ENCODE measurements at regions not wholly inside any gene's neighbourhood (a gene's known extent, or its start where the extent isn't known, plus 50 kb on each side); places are given as distances from the start of the nearest gene placed in this dataset.

DNA sequence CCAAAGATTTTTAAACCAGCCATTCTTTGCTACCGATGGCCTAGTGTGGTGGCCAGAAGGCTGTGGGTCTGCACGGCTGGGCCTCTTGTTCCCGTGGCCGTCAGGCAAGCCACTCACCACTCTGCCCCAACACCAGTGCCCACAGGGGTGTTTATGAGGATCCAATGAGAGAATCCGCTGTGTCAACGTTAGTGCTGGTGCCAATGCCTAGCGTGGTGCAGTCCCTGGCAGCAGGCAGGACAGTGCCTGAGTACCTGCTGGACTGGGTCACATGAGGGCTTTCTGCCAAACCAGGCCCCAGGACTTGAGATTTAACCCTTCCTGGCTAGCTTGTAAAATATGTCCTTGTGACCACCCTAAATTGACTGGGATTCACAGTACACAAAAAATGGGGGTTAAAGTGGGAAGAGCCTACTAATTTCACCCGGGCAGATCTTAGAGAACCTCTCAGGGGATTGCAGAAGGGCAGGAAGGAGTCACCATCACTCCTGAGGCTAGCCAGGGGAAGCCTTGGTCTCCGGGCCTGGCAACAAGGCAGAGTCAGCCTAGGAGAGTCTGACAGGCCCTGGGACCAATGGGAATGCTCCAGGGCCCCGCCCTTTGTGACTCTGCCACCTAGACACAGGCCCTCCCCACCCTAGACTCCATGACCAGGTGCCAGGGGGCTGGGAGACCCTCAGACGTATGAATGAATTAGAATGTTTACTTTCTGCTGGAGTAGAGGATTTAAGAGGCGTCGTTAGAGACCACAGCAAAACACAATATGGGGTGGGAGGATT is 63.2 kb upstream of the FSTL4 start:
- no peaks in the 10 kb centered on the region for H3K9me3 ChIP-seq (ENCODE audit: severe bottlenecking)
- TF ChIP-seq, protein P1, sequence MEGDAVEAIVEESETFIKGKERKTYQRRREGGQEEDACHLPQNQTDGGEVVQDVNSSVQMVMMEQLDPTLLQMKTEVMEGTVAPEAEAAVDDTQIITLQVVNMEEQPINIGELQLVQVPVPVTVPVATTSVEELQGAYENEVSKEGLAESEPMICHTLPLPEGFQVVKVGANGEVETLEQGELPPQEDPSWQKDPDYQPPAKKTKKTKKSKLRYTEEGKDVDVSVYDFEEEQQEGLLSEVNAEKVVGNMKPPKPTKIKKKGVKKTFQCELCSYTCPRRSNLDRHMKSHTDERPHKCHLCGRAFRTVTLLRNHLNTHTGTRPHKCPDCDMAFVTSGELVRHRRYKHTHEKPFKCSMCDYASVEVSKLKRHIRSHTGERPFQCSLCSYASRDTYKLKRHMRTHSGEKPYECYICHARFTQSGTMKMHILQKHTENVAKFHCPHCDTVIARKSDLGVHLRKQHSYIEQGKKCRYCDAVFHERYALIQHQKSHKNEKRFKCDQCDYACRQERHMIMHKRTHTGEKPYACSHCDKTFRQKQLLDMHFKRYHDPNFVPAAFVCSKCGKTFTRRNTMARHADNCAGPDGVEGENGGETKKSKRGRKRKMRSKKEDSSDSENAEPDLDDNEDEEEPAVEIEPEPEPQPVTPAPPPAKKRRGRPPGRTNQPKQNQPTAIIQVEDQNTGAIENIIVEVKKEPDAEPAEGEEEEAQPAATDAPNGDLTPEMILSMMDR (IDR thresholded peaks at IDR 0.05; ENCODE audit: poor library complexity, severe bottlenecking), result no peak
- H3K27me3 ChIP-seq (ENCODE audit: insufficient read depth, poor library complexity, severe bottlenecking), result no peaks in the 10 kb centered on the region
- ATAC-seq (ENCODE audit: low read depth) (no peak), DNase-seq (ENCODE audit: low spot score) (no peak)
- no peak overlapping the region for H3K27ac ChIP-seq (ENCODE audit: poor library complexity, severe bottlenecking)
- H3K4me3 ChIP-seq (ENCODE audit: severe bottlenecking), result no peak overlapping the region
- no peaks in the 10 kb centered on the region for H3K36me3 ChIP-seq (ENCODE audit: low read depth)
- no peaks in the 10 kb centered on the region for H3K4me1 ChIP-seq (ENCODE audit: insufficient read depth, poor library complexity, severe bottlenecking)

DNA sequence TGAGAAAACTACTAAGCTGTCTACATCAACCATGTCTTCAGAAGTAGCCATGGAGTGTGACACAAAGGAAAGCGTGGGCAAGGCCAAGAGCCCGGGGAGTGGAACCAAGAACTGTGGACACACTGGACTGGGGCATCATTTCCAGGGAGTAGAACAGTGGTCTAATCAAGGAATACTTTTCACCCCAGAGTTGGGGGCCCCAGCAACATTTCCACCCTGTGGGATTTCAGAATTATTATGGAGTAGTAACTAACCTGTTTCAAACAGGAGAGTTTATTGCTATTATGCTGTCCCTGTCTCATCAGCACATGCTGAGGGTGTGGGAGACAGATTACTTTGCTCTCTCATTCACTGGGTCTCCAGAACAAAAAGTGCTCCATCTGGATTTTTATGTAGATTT is 58.0 kb upstream of the FSTL4 start:
- Histone ChIP-seq H3K27me3 (ENCODE audit: insufficient read depth, poor library complexity, severe bottlenecking) (no peaks in the 10 kb centered on the region), H3K4me1 (ENCODE audit: insufficient read depth, poor library complexity, severe bottlenecking) (no peaks in the 10 kb centered on the region), H3K4me3 (ENCODE audit: severe bottlenecking) (no peak overlapping the region), H3K36me3 (ENCODE audit: low read depth) (no peaks in the 10 kb centered on the region), H3K9me3 (ENCODE audit: severe bottlenecking) (no peaks in the 10 kb centered on the region), H3K27ac (ENCODE audit: poor library complexity, severe bottlenecking) (no peak overlapping the region)
- no peak for DNase-seq (ENCODE audit: low spot score)
- TF ChIP-seq, protein P1 (IDR thresholded peaks at IDR 0.05; ENCODE audit: poor library complexity, severe bottlenecking), result no peak
- no peak for ATAC-seq (ENCODE audit: low read depth)

DNA sequence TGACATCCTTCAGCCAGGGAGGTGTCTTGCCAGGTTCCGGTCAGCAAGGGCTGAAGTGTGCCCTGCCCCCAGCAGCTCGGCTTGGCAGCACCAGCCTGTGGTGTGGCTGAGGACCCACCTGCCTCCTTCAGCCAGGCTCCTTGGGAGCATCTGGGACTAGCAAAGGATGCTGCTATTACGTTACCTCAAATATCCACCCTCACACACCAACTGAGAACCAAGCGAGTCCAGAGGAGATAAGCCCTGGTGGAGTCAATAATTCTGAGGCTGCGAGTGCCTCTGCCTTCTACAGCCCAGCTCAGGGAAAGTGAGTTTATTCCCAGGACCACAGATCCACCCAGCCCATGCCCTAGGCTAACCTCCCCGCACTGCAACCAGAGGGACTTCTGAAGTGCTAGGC is 57.1 kb upstream of the FSTL4 start:
- H3K36me3 ChIP-seq (ENCODE audit: low read depth), result no peaks in the 10 kb centered on the region
- no peak for DNase-seq (ENCODE audit: low spot score)
- no peaks in the 10 kb centered on the region for H3K9me3 ChIP-seq (ENCODE audit: severe bottlenecking)
- H3K4me3 ChIP-seq (ENCODE audit: severe bottlenecking), result no peak overlapping the region
- no peak overlapping the region for H3K27ac ChIP-seq (ENCODE audit: poor library complexity, severe bottlenecking)
- H3K4me1 ChIP-seq (ENCODE audit: insufficient read depth, poor library complexity, severe bottlenecking), result peaks cover 8% of the 10 kb centered on the region
- no peak for ATAC-seq (ENCODE audit: low read depth)
- no peaks in the 10 kb centered on the region for H3K27me3 ChIP-seq (ENCODE audit: insufficient read depth, poor library complexity, severe bottlenecking)
- TF ChIP-seq, protein P1 (IDR thresholded peaks at IDR 0.05; ENCODE audit: poor library complexity, severe bottlenecking), result no peak

DNA sequence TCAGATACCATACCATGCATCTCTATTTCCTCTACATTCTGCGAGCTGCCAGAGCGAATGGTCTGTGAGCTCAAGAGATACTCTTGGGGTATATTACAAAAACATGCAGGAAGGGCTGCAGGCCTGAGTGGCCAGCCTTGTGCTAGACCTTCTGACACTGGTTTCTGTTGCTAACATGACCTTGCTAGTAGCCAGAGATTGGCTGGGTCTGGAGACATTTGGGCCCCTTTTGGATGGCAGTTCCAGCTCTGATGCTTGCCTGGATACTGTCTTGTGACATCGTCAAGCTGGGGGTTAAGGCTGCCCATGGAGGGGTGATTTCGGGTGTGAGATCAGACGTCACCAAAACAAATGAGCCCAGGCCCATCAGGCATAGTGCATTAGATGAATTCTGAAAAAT is 56.1 kb upstream of the FSTL4 start:
- TF ChIP-seq, protein P1 (IDR thresholded peaks at IDR 0.05; ENCODE audit: poor library complexity, severe bottlenecking), result no peak

DNA sequence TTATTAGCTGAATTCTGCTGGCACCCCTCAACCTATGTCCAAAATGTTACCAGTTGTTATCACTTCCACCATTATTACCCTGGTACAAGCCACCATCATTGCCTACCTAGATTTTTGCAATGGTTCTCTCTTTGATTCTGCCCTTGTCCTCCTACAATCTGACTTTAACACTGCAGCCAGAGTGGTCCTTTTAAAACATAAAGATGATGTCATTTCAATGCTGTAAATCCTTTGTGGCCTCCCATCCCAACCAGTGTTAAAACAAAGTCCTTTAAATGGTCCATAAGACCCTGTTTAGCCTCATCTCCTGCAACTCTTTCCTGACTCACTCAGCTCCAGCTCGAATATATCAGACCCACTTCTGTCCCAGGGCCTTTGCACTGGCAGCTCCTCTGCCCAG is 54.9 kb upstream of the FSTL4 start:
- no peak for DNase-seq (ENCODE audit: low spot score)
- TF ChIP-seq, protein P1 (IDR thresholded peaks at IDR 0.05; ENCODE audit: poor library complexity, severe bottlenecking), result no peak

More for the DNA sequence above, 56.1 kb upstream of the FSTL4 start:
- Histone ChIP-seq H3K4me1 (ENCODE audit: insufficient read depth, poor library complexity, severe bottlenecking) (peaks cover 15% of the 10 kb centered on the region), H3K27ac (ENCODE audit: poor library complexity, severe bottlenecking) (no peak overlapping the region), H3K36me3 (ENCODE audit: low read depth) (no peaks in the 10 kb centered on the region), H3K27me3 (ENCODE audit: insufficient read depth, poor library complexity, severe bottlenecking) (no peaks in the 10 kb centered on the region), H3K9me3 (ENCODE audit: severe bottlenecking) (no peaks in the 10 kb centered on the region), H3K4me3 (ENCODE audit: severe bottlenecking) (no peak overlapping the region)
- ATAC-seq (ENCODE audit: low read depth) (no peak), DNase-seq (ENCODE audit: low spot score) (no peak)

More for the DNA sequence above, 54.9 kb upstream of the FSTL4 start:
- H3K27me3 ChIP-seq (ENCODE audit: insufficient read depth, poor library complexity, severe bottlenecking), result no peaks in the 10 kb centered on the region
- no peak for ATAC-seq (ENCODE audit: low read depth)
- H3K9me3 ChIP-seq (ENCODE audit: severe bottlenecking), result no peaks in the 10 kb centered on the region
- H3K4me3 ChIP-seq (ENCODE audit: severe bottlenecking), result no peak overlapping the region
- H3K27ac ChIP-seq (ENCODE audit: poor library complexity, severe bottlenecking), result no peak overlapping the region
- H3K4me1 ChIP-seq (ENCODE audit: insufficient read depth, poor library complexity, severe bottlenecking), result peaks cover 24% of the 10 kb centered on the region
- no peaks in the 10 kb centered on the region for H3K36me3 ChIP-seq (ENCODE audit: low read depth)

Measured in RWPE2 (cell line).